ENCODE measurements at regions not wholly inside any gene's neighbourhood (a gene's known extent, or its start where the extent isn't known, plus 50 kb on each side); places are given as distances from the start of the nearest gene placed in this dataset.

GRCh38 chr1:177514207-177514606, 343.4 kb downstream of the BRINP2 start:
- no peaks in the 10 kb centered on the region for H3K4me1 Mint-ChIP-seq (ENCODE audit: unreplicated experiment)
- no peaks in the 10 kb centered on the region for H3K9me3 Mint-ChIP-seq (ENCODE audit: unreplicated experiment)
- no peak for TF ChIP-seq CTCF (IDR thresholded peaks at IDR 0.05)
- no peak overlapping the region for H3K27ac Mint-ChIP-seq (ENCODE audit: unreplicated experiment)
- DNase-seq (ENCODE audit: extremely low spot score, unreplicated experiment): no peak
- H3K27me3 Mint-ChIP-seq (ENCODE audit: unreplicated experiment): no peaks in the 10 kb centered on the region
- no peaks in the 10 kb centered on the region for H3K36me3 Mint-ChIP-seq (ENCODE audit: unreplicated experiment)
- H3K4me3 Mint-ChIP-seq (ENCODE audit: unreplicated experiment): no peak overlapping the region

DNA sequence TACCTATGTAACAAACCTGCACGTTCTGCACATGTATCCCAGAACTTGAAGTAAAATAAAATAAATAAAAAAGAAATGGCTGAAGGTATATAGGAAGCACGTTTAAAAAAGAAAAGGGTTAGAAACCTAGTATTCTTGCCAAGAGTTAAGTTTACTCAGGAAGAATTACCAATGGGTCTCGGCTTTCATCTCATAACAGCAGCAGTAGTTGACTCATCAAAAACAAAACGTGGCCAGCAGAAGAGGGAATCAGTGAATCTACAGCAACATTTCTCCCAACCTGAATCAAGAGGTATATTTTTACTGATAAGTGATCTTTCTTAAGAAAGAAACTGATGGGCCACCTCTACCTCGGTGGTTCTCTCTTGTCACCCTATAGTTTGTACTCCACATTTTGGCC, 340.3 kb downstream of the BRINP2 start:
- no peak for DNase-seq (ENCODE audit: extremely low spot score, unreplicated experiment)
- no peak for TF ChIP-seq CTCF (IDR thresholded peaks at IDR 0.05)
- Mint-ChIP-seq H3K4me3 (ENCODE audit: unreplicated experiment) (no peak overlapping the region), H3K27me3 (ENCODE audit: unreplicated experiment) (no peaks in the 10 kb centered on the region), H3K4me1 (ENCODE audit: unreplicated experiment) (no peaks in the 10 kb centered on the region), H3K27ac (ENCODE audit: unreplicated experiment) (no peak overlapping the region), H3K36me3 (ENCODE audit: unreplicated experiment) (no peaks in the 10 kb centered on the region), H3K9me3 (ENCODE audit: unreplicated experiment) (no peaks in the 10 kb centered on the region)

GRCh38 chr1:177505905-177506590, 335.3 kb downstream of the BRINP2 start:
- Mint-ChIP-seq H3K4me3 (ENCODE audit: unreplicated experiment) (no peak overlapping the region), H3K4me1 (ENCODE audit: unreplicated experiment) (no peaks in the 10 kb centered on the region), H3K27ac (ENCODE audit: unreplicated experiment) (no peak overlapping the region), H3K9me3 (ENCODE audit: unreplicated experiment) (no peaks in the 10 kb centered on the region), H3K36me3 (ENCODE audit: unreplicated experiment) (no peaks in the 10 kb centered on the region), H3K27me3 (ENCODE audit: unreplicated experiment) (no peaks in the 10 kb centered on the region)
- TF ChIP-seq CTCF (IDR thresholded peaks at IDR 0.05): no peak
- no peak for DNase-seq (ENCODE audit: extremely low spot score, unreplicated experiment)

DNA sequence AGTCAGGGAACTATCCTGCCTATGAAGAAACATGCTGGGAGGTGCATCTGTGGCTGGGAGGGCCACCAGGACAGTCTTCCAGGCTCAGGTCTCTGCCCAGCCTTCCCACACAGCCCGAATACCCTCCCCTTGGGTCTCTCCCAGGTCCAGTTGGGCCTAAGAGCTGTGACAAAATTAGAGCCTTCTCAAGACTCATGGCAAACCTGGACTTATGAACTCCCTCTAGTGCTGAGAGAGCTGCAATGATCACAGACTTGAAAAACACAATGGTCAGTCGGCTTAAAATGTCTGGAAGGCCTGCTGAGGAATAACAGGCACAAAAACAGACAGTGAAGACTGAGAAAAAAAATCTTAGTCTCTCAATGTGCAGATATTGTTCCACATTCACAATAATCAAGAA, 325.1 kb downstream of the BRINP2 start:
- no peaks in the 10 kb centered on the region for H3K36me3 Mint-ChIP-seq (ENCODE audit: unreplicated experiment)
- no peak overlapping the region for H3K27ac Mint-ChIP-seq (ENCODE audit: unreplicated experiment)
- no peak overlapping the region for H3K4me3 Mint-ChIP-seq (ENCODE audit: unreplicated experiment)
- H3K4me1 Mint-ChIP-seq (ENCODE audit: unreplicated experiment): no peaks in the 10 kb centered on the region
- DNase-seq (ENCODE audit: extremely low spot score, unreplicated experiment): no peak
- H3K9me3 Mint-ChIP-seq (ENCODE audit: unreplicated experiment): no peaks in the 10 kb centered on the region
- no peaks in the 10 kb centered on the region for H3K27me3 Mint-ChIP-seq (ENCODE audit: unreplicated experiment)
- no peak for TF ChIP-seq CTCF (IDR thresholded peaks at IDR 0.05)

- Mint-ChIP-seq H3K27ac (ENCODE audit: unreplicated experiment) (no peak overlapping the region), H3K4me3 (ENCODE audit: unreplicated experiment) (no peak overlapping the region), H3K9me3 (ENCODE audit: unreplicated experiment) (no peaks in the 10 kb centered on the region), H3K27me3 (ENCODE audit: unreplicated experiment) (no peaks in the 10 kb centered on the region), H3K4me1 (ENCODE audit: unreplicated experiment) (no peaks in the 10 kb centered on the region), H3K36me3 (ENCODE audit: unreplicated experiment) (no peaks in the 10 kb centered on the region)
- DNase-seq (ENCODE audit: extremely low spot score, unreplicated experiment): no peak
- no peak for TF ChIP-seq CTCF (IDR thresholded peaks at IDR 0.05)
Observed at GRCh38 chr1:177490786-177491185, 320.0 kb downstream of the BRINP2 start.

Data from osteocyte (in vitro differentiated cells).